Skeletal muscle tissue (tissue), 3 donors: ENCODE measurements at regions not wholly inside any gene's neighbourhood (a gene's known extent, or its start where the extent isn't known, plus 50 kb on each side); places are given as distances from the start of the nearest gene placed in this dataset.

ENCODE experiments used
- H3K27ac ChIP-seq: one replicate; pipeline ENCODE4 v1.7.0; 2013; ENCODE audit warnings: mild to moderate bottlenecking, low read depth, low read length, inconsistent platforms
- H3K27me3 ChIP-seq, 3 donors: one replicate each; pipeline ENCODE4 v1.7.0; 2013; ENCODE audit warnings: low read length in 3 of 3; ENCODE audit not compliant: control insufficient read depth in 3 of 3, insufficient read depth in 3 of 3
- H3K36me3 ChIP-seq, 3 donors: one replicate each; pipeline ENCODE4 v1.7.0; 2013; ENCODE audit warnings: low read length in 3 of 3; ENCODE audit not compliant: control insufficient read depth in 3 of 3, insufficient read depth in 3 of 3
- H3K4me1 ChIP-seq, 3 donors: one replicate each; pipeline ENCODE4 v1.7.0; 2013; ENCODE audit warnings: low read length in 3 of 3, mild to moderate bottlenecking in 3 of 3; ENCODE audit not compliant: control insufficient read depth in 3 of 3, insufficient read depth in 3 of 3
- H3K4me3 ChIP-seq, 3 donors: one replicate each; pipeline ENCODE4 v1.7.0; 2013; ENCODE audit warnings: low read length in 3 of 3
- H3K9ac ChIP-seq, 3 donors: one replicate each; pipeline ENCODE4 v1.7.0; 2013; ENCODE audit warnings: low read length in 3 of 3, mild to moderate bottlenecking in 3 of 3, moderate library complexity in 2 of 3, low read depth in 1 of 3
- H3K9me3 ChIP-seq, 3 donors: one replicate each; pipeline ENCODE4 v1.7.0; 2013; ENCODE audit warnings: low read length in 3 of 3; ENCODE audit not compliant: control insufficient read depth in 3 of 3
- donor health status: Osteomylitis.

DNA sequence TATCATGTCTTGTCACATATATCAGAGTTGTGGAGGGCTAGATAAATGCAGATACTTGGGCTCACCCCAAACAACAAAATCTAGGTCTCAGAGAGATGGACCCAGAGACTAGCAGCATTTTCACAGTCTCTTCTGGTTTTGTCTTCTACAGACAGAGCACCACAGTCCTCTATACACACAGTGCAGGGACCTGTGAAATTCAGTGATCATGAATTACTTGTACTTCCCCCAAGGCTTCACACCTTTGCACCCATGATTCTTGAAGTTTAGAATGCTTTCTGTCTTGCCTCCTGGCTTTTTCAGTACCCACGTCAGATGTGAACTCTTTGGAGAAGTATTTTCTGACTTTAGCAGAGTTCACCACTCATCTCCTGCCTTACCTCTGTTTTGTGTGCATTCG is 371.5 kb upstream of the PRR16 start:
- no peaks in the 10 kb centered on the region for H3K27me3 ChIP-seq
- no peak overlapping the region for H3K9ac ChIP-seq
- no peaks in the 10 kb centered on the region for H3K36me3 ChIP-seq
- H3K4me3 ChIP-seq = no peak overlapping the region
- H3K27ac ChIP-seq = no peak overlapping the region
- no peaks in the 10 kb centered on the region for H3K9me3 ChIP-seq
- H3K4me1 ChIP-seq = no peaks in the 10 kb centered on the region

DNA sequence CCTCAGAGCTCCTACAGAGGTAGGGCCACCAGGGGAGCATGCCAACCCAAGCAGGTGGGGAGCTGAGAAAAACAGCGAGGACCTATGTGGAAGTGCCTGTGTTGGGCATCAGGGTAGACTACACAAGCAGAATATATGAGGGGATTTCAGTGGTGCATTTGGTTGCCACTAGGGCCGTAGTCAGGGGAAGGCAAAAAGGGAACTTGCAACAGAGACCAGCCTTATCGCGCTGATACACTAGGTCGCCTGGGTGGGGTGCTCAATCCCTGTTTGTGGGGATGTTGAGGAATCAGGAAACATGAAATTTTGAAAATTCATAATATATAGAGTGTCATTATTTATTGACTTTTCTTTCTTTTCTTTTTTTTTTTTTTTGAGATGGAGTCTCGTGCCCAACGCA is 370.9 kb upstream of the PRR16 start:
- H3K27me3 ChIP-seq = no peaks in the 10 kb centered on the region
- no peaks in the 10 kb centered on the region for H3K9me3 ChIP-seq
- no peaks in the 10 kb centered on the region for H3K36me3 ChIP-seq
- no peak overlapping the region for H3K4me3 ChIP-seq
- H3K4me1 ChIP-seq = no peaks in the 10 kb centered on the region
- no peak overlapping the region for H3K27ac ChIP-seq
- no peak overlapping the region for H3K9ac ChIP-seq

DNA sequence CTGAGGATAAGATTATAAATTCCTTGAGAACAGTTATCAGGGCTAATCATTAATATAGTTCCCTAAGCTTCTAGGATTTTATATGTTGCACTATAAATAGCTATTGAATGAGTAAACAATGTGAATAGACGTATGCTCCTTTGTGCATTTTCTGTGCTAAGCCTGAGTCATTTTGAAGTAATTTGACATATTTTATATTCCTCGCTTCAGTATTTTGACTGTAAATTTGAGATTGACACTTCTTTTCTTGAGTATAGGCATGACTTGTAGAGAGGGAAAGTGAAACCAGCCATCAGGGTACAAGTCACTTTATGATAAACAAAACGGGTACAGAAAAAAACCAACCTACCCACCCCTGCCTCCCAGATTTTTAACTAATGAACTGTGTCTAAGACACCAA is 367.7 kb upstream of the PRR16 start:
- no peak overlapping the region for H3K27ac ChIP-seq
- no peaks in the 10 kb centered on the region for H3K9me3 ChIP-seq
- H3K4me1 ChIP-seq = no peaks in the 10 kb centered on the region
- H3K9ac ChIP-seq = peak overlapping the region in 1 of 3 donors; percentile 23
- peak overlapping the region in 2 of 3 donors; percentile 38 to 52 for H3K4me3 ChIP-seq
- no peaks in the 10 kb centered on the region for H3K36me3 ChIP-seq
- H3K27me3 ChIP-seq = no peaks in the 10 kb centered on the region

DNA sequence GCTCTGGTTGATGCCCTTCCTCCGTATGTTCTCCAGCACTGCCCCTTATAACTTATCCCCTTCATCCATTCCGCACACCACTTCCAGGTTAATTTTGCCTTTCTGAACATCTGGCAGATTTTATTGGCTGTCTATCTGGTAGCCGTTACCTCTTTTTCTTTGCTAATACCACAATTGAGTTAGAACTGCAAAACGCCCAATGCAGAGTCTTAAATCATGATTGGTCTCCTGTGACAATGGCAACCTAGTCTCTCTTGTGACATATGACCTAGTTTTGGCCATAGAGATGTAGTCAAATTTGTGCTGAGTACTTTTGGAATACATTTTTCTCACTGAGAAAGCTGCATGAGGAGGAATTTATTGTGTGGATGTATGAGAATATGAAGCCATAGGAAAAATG is 365.7 kb upstream of the PRR16 start:
- Histone ChIP-seq H3K9me3 (no peaks in the 10 kb centered on the region), H3K36me3 (no peaks in the 10 kb centered on the region), H3K4me1 (no peaks in the 10 kb centered on the region), H3K9ac (no peak overlapping the region), H3K27ac (no peak overlapping the region), H3K4me3 (no peak overlapping the region), H3K27me3 (no peaks in the 10 kb centered on the region)

DNA sequence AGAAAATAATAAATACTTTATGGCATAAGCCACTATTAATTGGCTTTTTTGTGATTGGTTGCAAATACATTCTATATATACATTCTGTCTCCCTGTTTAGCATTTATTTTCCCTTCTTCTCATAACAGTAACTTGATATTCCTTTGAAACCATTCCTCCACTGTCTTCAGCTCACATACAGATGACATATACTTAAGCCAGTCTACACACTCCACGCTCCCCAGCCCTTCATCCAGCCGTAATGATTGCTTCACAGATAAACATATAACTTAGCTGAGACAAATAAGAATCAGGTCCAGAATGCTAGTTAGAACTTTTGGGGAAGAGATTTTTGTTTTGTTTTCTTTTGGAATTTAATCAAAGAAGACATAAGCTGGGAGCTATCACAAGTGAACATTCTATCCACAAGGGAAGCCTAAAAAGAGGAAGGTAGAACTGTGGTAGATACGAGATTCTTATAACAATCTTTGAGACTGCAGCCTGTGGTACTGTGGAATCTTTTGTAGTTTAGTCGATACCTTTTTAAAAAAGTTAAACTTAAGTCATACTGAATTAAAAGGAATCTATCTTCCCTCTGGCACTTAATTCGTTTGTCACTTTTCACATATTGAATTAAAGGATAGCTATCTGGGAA is 365.1 kb upstream of the PRR16 start:
- H3K36me3 ChIP-seq = no peaks in the 10 kb centered on the region
- no peak overlapping the region for H3K9ac ChIP-seq
- no peaks in the 10 kb centered on the region for H3K9me3 ChIP-seq
- H3K27me3 ChIP-seq = no peaks in the 10 kb centered on the region
- H3K27ac ChIP-seq = no peak overlapping the region
- no peak overlapping the region for H3K4me3 ChIP-seq
- no peaks in the 10 kb centered on the region for H3K4me1 ChIP-seq

DNA sequence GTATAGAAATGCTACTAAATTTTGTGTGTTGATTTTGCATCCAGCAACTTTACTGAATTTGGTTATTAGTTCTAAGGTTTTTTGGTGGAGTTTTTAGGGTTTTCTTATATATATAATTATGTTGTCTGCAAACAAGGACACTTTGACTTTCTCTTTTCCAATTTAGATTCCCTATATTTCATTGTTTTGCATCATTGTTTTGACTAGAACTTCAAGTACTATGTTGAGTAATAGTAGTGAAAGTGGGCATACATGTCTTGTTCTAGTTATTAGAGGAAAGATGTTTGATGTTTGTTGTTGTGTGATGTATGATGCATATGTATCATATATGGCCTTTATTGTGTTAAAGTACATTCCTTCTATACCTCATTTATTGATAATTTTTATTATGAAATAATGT is 362.3 kb upstream of the PRR16 start:
- Histone ChIP-seq H3K36me3 (no peaks in the 10 kb centered on the region), H3K9ac (no peak overlapping the region), H3K4me3 (no peak overlapping the region), H3K9me3 (no peaks in the 10 kb centered on the region), H3K4me1 (no peaks in the 10 kb centered on the region), H3K27ac (no peak overlapping the region), H3K27me3 (no peaks in the 10 kb centered on the region)

DNA sequence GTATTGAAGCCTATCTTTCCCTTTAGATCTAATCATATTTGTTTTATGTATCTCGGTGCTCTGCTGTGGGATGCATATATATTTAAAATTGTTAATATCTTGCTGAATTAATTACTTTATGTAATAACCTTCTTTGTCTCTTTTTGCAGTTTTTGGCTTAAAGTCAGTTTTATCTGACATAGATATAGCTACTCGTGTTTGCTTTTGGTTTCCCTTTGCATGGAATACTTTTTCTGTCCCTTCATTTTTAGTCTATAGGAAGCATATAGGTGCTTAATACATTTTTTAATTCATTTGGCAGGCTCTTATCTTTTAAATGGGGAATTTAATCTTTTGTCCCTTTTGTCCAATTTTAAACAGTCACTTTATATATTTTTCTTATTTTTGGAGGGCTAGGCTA is 360.6 kb upstream of the PRR16 start:
- Histone ChIP-seq H3K4me1 (no peaks in the 10 kb centered on the region), H3K36me3 (no peaks in the 10 kb centered on the region), H3K9ac (no peak overlapping the region), H3K27ac (no peak overlapping the region), H3K9me3 (no peaks in the 10 kb centered on the region), H3K4me3 (no peak overlapping the region), H3K27me3 (no peaks in the 10 kb centered on the region)

DNA sequence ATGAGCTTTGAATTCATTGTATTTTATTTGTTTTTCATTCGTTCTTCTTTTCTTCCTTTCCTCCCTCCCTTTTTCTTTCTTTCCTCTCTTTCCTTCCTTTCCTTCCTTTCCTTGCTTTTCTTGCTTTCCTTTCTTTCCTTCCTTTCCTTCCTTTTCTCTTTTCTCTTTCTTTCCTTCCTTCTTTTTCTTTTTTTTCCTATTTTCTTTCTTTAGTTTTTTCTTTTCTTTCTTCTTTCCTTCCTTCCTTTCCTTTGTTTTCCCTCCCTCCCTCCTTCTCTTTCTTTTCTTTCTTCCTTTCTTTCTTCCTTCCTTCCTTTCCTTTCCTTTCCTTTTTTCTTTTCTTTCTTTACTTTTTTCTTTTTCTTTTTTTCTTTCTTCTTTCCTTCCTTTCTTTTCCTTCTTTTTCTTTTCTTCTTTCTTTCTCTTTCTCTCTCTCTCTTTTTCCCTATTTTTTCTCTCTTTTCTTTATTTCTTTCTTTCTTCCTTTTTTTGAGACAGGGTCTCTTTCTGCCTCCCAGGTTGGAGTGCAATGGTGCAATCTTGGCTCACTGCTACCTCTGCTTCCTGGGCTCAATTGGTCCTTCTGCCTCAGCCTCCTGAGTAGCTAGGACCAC is 357.1 kb upstream of the PRR16 start:
- no peaks in the 10 kb centered on the region for H3K27me3 ChIP-seq
- no peaks in the 10 kb centered on the region for H3K4me1 ChIP-seq
- H3K9ac ChIP-seq = no peak overlapping the region
- no peak overlapping the region for H3K4me3 ChIP-seq
- no peaks in the 10 kb centered on the region for H3K36me3 ChIP-seq
- no peak overlapping the region for H3K27ac ChIP-seq
- H3K9me3 ChIP-seq = no peaks in the 10 kb centered on the region

DNA sequence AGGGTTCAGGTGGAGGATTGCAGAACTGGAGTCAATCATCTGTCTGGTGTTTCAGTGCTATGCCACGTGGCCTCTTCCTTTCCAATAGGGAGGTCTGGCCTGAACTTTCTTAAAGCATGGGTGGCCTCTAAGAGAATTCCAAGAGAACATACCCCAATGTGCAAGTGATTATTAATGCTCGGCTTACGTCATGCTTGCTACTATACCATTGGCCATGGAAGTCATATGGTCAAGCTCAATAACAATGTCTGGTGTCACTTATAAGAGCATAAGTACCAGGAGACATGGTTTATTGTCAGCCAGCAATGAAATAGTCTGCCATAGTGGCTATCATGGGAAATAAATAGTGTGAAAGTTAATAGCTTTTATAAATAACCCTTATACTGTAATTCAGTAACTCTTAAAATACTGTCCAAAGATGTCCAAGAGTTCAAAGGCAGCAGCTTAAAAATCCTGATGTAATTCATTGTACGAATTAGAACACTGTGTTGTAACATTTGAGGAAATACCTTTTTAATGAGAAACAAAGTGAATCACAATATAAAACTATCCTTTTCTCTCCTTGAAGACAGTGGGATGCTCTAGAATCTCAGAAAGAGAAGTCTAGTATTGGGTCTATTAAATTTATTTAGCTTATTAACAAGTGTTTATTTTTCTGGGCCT is 355.4 kb upstream of the PRR16 start:
- Histone ChIP-seq H3K27ac (no peak overlapping the region), H3K36me3 (no peaks in the 10 kb centered on the region), H3K9ac (no peak overlapping the region), H3K9me3 (no peaks in the 10 kb centered on the region), H3K27me3 (no peaks in the 10 kb centered on the region), H3K4me1 (no peaks in the 10 kb centered on the region), H3K4me3 (no peak overlapping the region)

DNA sequence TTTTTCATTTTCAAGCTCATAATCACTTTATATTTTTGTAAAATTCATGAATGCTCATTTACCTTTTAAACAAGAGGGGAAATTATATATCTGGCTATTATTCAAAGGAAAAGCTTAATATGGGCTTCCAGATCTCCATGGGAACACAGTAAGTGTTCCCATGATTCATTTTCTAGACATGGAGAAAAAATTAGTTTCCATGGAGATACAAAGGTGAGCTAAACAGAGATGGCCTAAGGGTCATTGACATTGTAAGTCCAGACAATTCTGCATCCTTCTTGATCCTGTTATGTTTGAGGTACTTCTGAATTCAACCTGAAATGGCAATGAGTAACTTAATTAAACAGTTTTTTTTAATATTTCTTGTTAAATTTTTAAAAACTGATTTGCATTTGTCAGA is 341.4 kb upstream of the PRR16 start:
- H3K27me3 ChIP-seq = no peaks in the 10 kb centered on the region
- no peaks in the 10 kb centered on the region for H3K4me1 ChIP-seq
- no peak overlapping the region for H3K4me3 ChIP-seq
- H3K9ac ChIP-seq = no peak overlapping the region
- H3K27ac ChIP-seq = no peak overlapping the region
- no peaks in the 10 kb centered on the region for H3K36me3 ChIP-seq
- H3K9me3 ChIP-seq = no peaks in the 10 kb centered on the region
